ENCODE measurements at regions not wholly inside any gene's neighbourhood (a gene's known extent, or its start where the extent isn't known, plus 50 kb on each side); places are given as distances from the start of the nearest gene placed in this dataset.

DNA sequence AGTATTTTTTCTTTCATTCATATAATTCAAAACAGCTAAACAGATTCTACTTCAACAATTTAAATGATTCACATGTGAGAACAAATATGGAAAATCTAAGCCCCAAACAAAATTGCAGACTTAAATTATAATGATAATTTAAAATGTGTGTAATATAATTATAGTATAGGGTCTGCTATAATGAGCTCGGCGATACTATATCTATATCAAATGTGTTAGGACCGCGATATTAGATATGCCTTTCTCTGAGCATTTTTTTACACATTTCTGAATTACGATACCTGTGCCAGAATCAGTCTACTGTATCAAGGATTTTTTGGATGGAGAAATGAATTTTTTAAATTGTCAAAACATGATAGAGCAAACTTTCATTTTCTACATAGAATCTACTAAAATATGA, 808.8 kb upstream of the POU3F3 start:
- Histone ChIP-seq H3K36me3 (ENCODE audit: insufficient read depth, insufficient read length, low read length) (no peaks in the 10 kb centered on the region), H3K4me3 (ENCODE audit: insufficient read length, low read depth) (no peak overlapping the region), H3K9me3 (ENCODE audit: insufficient read depth, low read length) (no peaks in the 10 kb centered on the region), H3K27me3 (ENCODE audit: insufficient read depth, insufficient read length) (no peaks in the 10 kb centered on the region), H3K4me1 (ENCODE audit: insufficient read depth, insufficient read length) (no peaks in the 10 kb centered on the region), H3K9ac (ENCODE audit: insufficient read length, low read depth) (no peak overlapping the region)
- TF ChIP-seq SUZ12 (IDR thresholded peaks at IDR 0.05; ENCODE audit: extremely low read depth, insufficient read depth, insufficient read length) = no peak
- no peak for TF ChIP-seq YY1 (IDR thresholded peaks at IDR 0.05; ENCODE audit: insufficient read depth, insufficient read length)
- no peak for TF ChIP-seq ZNF274 (IDR thresholded peaks at IDR 0.05; ENCODE audit: low read depth, low read length)
- no peak for DNase-seq (ENCODE audit: low read depth, low spot score)

DNA sequence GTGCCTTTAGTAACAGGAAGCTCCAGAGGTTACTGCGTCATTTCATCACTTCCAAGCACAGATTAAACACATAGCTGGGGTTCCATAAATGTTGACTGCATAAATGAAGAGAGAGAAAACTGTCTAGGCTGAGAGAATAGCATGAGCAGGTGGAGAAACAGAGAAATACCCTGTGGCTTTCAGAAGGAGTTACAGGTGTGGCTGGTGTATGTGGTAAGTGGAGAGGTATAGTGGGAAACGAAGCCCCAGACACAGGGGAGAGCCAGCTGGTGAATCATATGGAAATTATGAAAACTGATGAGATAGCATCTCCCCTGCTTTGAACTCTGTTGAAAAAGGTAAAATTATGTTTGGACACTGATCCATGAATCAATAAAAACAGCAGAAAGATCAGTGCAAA, 807.4 kb upstream of the POU3F3 start:
- Histone ChIP-seq H3K27me3 (ENCODE audit: insufficient read depth, insufficient read length) (no peaks in the 10 kb centered on the region), H3K36me3 (ENCODE audit: insufficient read depth, insufficient read length, low read length) (no peaks in the 10 kb centered on the region), H3K9me3 (ENCODE audit: insufficient read depth, low read length) (no peaks in the 10 kb centered on the region), H3K9ac (ENCODE audit: insufficient read length, low read depth) (no peak overlapping the region), H3K4me1 (ENCODE audit: insufficient read depth, insufficient read length) (no peaks in the 10 kb centered on the region), H3K4me3 (ENCODE audit: insufficient read length, low read depth) (no peak overlapping the region)
- DNase-seq (ENCODE audit: low read depth, low spot score) = no peak
- TF ChIP-seq ZNF274 (IDR thresholded peaks at IDR 0.05; ENCODE audit: low read depth, low read length) = no peak
- TF ChIP-seq YY1 (IDR thresholded peaks at IDR 0.05; ENCODE audit: insufficient read depth, insufficient read length) = no peak
- TF ChIP-seq SUZ12 (IDR thresholded peaks at IDR 0.05; ENCODE audit: extremely low read depth, insufficient read depth, insufficient read length) = no peak

DNA sequence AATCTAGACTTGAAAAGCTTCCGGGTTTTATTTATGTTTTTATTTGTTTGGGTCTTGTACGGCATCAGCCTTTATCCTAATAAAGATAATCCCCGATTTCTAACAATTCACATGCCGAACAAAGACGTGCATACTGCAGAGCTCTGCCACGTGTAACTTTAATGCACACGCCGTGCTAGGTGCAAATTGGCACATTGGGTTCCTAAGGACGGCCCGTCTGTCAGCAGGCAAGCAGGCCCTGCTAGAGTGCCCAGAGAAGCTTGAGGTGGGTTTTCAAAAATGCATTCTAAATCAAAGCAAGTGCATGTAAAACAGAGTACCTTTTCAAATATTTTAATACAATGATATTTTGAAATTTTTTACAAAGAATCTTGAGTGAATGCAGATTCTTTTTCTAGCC, 806.4 kb upstream of the POU3F3 start:
- Histone ChIP-seq H3K9me3 (ENCODE audit: insufficient read depth, low read length) (no peaks in the 10 kb centered on the region), H3K4me1 (ENCODE audit: insufficient read depth, insufficient read length) (no peaks in the 10 kb centered on the region), H3K4me3 (ENCODE audit: insufficient read length, low read depth) (no peak overlapping the region), H3K9ac (ENCODE audit: insufficient read length, low read depth) (no peak overlapping the region), H3K27me3 (ENCODE audit: insufficient read depth, insufficient read length) (no peaks in the 10 kb centered on the region), H3K36me3 (ENCODE audit: insufficient read depth, insufficient read length, low read length) (no peaks in the 10 kb centered on the region)
- TF ChIP-seq ZNF274 (IDR thresholded peaks at IDR 0.05; ENCODE audit: low read depth, low read length) = no peak
- no peak for TF ChIP-seq YY1 (IDR thresholded peaks at IDR 0.05; ENCODE audit: insufficient read depth, insufficient read length)
- no peak for TF ChIP-seq SUZ12 (IDR thresholded peaks at IDR 0.05; ENCODE audit: extremely low read depth, insufficient read depth, insufficient read length)
- DNase-seq (ENCODE audit: low read depth, low spot score) = no peak

- H3K36me3 ChIP-seq (ENCODE audit: insufficient read depth, insufficient read length, low read length) = no peaks in the 10 kb centered on the region
- H3K4me3 ChIP-seq (ENCODE audit: insufficient read length, low read depth) = no peak overlapping the region
- no peak overlapping the region for H3K9ac ChIP-seq (ENCODE audit: insufficient read length, low read depth)
- TF ChIP-seq SUZ12 (IDR thresholded peaks at IDR 0.05; ENCODE audit: extremely low read depth, insufficient read depth, insufficient read length) (no peak), YY1 (IDR thresholded peaks at IDR 0.05; ENCODE audit: insufficient read depth, insufficient read length) (no peak), ZNF274 (IDR thresholded peaks at IDR 0.05; ENCODE audit: low read depth, low read length) (no peak)
- H3K4me1 ChIP-seq (ENCODE audit: insufficient read depth, insufficient read length) = no peaks in the 10 kb centered on the region
- H3K9me3 ChIP-seq (ENCODE audit: insufficient read depth, low read length) = no peaks in the 10 kb centered on the region
- no peak for DNase-seq (ENCODE audit: low read depth, low spot score)
- H3K27me3 ChIP-seq (ENCODE audit: insufficient read depth, insufficient read length) = no peaks in the 10 kb centered on the region
These were observed 804.5 kb upstream of the POU3F3 start for GRCh38 chr2:104049438-104049837.

DNA sequence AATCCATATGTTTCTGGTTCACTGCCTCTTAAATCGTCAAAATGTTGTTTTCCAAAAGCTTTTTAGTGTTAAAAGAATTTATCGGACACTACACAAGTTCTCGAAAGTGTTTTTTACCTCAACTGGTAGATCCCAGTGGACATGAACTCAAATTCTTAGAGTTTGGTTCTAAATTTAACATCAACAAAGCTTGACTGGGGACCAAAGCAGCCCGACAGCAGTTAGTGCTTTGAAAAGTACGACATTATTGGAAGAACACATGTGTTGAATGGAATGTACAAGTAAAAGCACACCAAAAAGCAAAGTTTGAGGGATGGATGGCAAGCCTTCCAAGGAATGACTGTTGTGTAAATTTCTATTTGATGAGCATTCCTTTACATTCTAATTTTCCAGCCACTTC, 803.9 kb upstream of the POU3F3 start:
- Histone ChIP-seq H3K4me3 (ENCODE audit: insufficient read length, low read depth) (no peak overlapping the region), H3K27me3 (ENCODE audit: insufficient read depth, insufficient read length) (no peaks in the 10 kb centered on the region), H3K4me1 (ENCODE audit: insufficient read depth, insufficient read length) (no peaks in the 10 kb centered on the region), H3K9me3 (ENCODE audit: insufficient read depth, low read length) (no peaks in the 10 kb centered on the region), H3K36me3 (ENCODE audit: insufficient read depth, insufficient read length, low read length) (no peaks in the 10 kb centered on the region), H3K9ac (ENCODE audit: insufficient read length, low read depth) (no peak overlapping the region)
- TF ChIP-seq SUZ12 (IDR thresholded peaks at IDR 0.05; ENCODE audit: extremely low read depth, insufficient read depth, insufficient read length) (no peak), ZNF274 (IDR thresholded peaks at IDR 0.05; ENCODE audit: low read depth, low read length) (no peak), YY1 (IDR thresholded peaks at IDR 0.05; ENCODE audit: insufficient read depth, insufficient read length) (no peak)
- no peak for DNase-seq (ENCODE audit: low read depth, low spot score)

GRCh38 chr2:104050656-104051242, 803.2 kb upstream of the POU3F3 start:
- H3K4me1 ChIP-seq (ENCODE audit: insufficient read depth, insufficient read length) = no peaks in the 10 kb centered on the region
- no peak for TF ChIP-seq YY1 (IDR thresholded peaks at IDR 0.05; ENCODE audit: insufficient read depth, insufficient read length)
- no peak for TF ChIP-seq SUZ12 (IDR thresholded peaks at IDR 0.05; ENCODE audit: extremely low read depth, insufficient read depth, insufficient read length)
- DNase-seq (ENCODE audit: low read depth, low spot score) = no peak
- H3K4me3 ChIP-seq (ENCODE audit: insufficient read length, low read depth) = no peak overlapping the region
- H3K9me3 ChIP-seq (ENCODE audit: insufficient read depth, low read length) = no peaks in the 10 kb centered on the region
- no peak overlapping the region for H3K9ac ChIP-seq (ENCODE audit: insufficient read length, low read depth)
- H3K36me3 ChIP-seq (ENCODE audit: insufficient read depth, insufficient read length, low read length) = no peaks in the 10 kb centered on the region
- H3K27me3 ChIP-seq (ENCODE audit: insufficient read depth, insufficient read length) = no peaks in the 10 kb centered on the region

DNA sequence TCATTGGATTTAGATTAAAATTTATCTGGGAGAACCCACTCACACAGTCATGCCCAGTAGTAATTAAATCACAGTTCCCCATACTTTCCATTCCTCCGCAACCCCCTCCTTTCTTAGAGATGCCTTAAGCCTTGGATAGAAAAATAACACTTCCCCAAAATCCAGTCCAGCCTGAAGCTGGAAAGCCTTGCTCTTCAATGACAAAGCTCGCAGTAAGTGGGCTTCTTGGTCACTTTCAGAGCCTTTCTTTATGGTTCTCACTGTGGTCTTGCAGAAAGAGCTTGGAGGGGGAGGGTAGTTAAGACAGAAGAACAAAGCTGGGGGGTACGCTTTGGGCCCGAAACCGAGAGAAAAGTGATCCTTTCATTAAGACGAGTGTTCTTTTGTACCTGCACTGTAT, 802.1 kb upstream of the POU3F3 start:
- Histone ChIP-seq H3K4me1 (ENCODE audit: insufficient read depth, insufficient read length) (no peaks in the 10 kb centered on the region), H3K9me3 (ENCODE audit: insufficient read depth, low read length) (no peaks in the 10 kb centered on the region), H3K36me3 (ENCODE audit: insufficient read depth, insufficient read length, low read length) (no peaks in the 10 kb centered on the region), H3K9ac (ENCODE audit: insufficient read length, low read depth) (no peak overlapping the region), H3K4me3 (ENCODE audit: insufficient read length, low read depth) (no peak overlapping the region), H3K27me3 (ENCODE audit: insufficient read depth, insufficient read length) (no peaks in the 10 kb centered on the region)
- DNase-seq (ENCODE audit: low read depth, low spot score) = no peak
- no peak for TF ChIP-seq SUZ12 (IDR thresholded peaks at IDR 0.05; ENCODE audit: extremely low read depth, insufficient read depth, insufficient read length)
- TF ChIP-seq ZNF274 (IDR thresholded peaks at IDR 0.05; ENCODE audit: low read depth, low read length) = no peak
- TF ChIP-seq YY1 (IDR thresholded peaks at IDR 0.05; ENCODE audit: insufficient read depth, insufficient read length) = no peak
